ENCODE measurements at regions not wholly inside any gene's neighbourhood (a gene's known extent, or its start where the extent isn't known, plus 50 kb on each side); places are given as distances from the start of the nearest gene placed in this dataset.

DNA sequence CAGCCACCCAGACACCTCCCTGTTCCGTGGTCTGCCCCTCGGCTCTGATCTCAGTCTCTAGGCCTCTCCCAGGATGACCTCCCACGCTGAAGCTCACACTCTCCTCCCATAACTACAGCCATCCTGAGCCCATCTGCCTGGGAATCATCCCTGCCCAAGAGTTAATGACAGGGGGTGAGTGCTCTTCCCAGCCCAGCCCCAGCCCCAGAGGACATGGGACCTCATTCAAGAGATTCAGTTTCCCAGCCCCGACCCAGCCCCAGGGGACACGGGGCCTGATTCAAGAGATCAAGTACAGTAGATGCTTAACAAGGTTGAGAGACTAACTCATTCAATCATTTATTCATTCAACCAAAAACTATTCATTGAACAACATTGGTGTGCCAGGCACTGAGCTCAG is 272.0 kb downstream of the XXYLT1 start:
- Histone ChIP-seq H4K20me1 (ENCODE audit: low read depth) (no peaks in the 10 kb centered on the region), H3K27me3 (no peaks in the 10 kb centered on the region), H3K4me1 (no peaks in the 10 kb centered on the region), H2AFZ (replicated peaks) (no peak overlapping the region), H3K27ac (no peak overlapping the region), H3K9me3 (ENCODE audit: low read depth) (no peaks in the 10 kb centered on the region), H3K36me3 (no peaks in the 10 kb centered on the region), H3K9ac (no peak overlapping the region), H3K4me2 (no peak overlapping the region), H3F3A (ENCODE audit: low read depth) (no peaks in the 10 kb centered on the region), H3K4me3 (no peak overlapping the region), H3K79me2 (ENCODE audit: low read depth) (no peaks in the 10 kb centered on the region)
- Mint-ChIP-seq H3K27ac (peak overlapping the region; percentile 31), H3K4me3 (no peak overlapping the region), H3K9me3 (peaks cover 2% of the 10 kb centered on the region), H3K27me3 (ENCODE audit: insufficient read depth, low read depth) (peaks cover 13% of the 10 kb centered on the region), H3K4me1 (peaks cover 28% of the 10 kb centered on the region), H3K36me3 (no peaks in the 10 kb centered on the region)
- DNase-seq (ENCODE audit: low spot score) = no peak
- TF ChIP-seq EZH2 (IDR thresholded peaks at IDR 0.05) (no peak), EZH2phosphoT487 (IDR thresholded peaks at IDR 0.05) (no peak)
- TF ChIP-seq, protein P1, sequence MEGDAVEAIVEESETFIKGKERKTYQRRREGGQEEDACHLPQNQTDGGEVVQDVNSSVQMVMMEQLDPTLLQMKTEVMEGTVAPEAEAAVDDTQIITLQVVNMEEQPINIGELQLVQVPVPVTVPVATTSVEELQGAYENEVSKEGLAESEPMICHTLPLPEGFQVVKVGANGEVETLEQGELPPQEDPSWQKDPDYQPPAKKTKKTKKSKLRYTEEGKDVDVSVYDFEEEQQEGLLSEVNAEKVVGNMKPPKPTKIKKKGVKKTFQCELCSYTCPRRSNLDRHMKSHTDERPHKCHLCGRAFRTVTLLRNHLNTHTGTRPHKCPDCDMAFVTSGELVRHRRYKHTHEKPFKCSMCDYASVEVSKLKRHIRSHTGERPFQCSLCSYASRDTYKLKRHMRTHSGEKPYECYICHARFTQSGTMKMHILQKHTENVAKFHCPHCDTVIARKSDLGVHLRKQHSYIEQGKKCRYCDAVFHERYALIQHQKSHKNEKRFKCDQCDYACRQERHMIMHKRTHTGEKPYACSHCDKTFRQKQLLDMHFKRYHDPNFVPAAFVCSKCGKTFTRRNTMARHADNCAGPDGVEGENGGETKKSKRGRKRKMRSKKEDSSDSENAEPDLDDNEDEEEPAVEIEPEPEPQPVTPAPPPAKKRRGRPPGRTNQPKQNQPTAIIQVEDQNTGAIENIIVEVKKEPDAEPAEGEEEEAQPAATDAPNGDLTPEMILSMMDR (IDR thresholded peaks at IDR 0.05) = no peak

- H3K36me3 Mint-ChIP-seq = no peaks in the 10 kb centered on the region
- H3K27me3 ChIP-seq = no peaks in the 10 kb centered on the region
- H3K27ac ChIP-seq = no peak overlapping the region
- no peak overlapping the region for H3K27ac Mint-ChIP-seq
- no peak overlapping the region for H3K4me2 ChIP-seq
- no peak overlapping the region for H3K9ac ChIP-seq
- TF ChIP-seq, protein P1 (IDR thresholded peaks at IDR 0.05) = no peak
- H3K27me3 Mint-ChIP-seq (ENCODE audit: insufficient read depth, low read depth) = peaks cover 14% of the 10 kb centered on the region
- no peaks in the 10 kb centered on the region for H3K36me3 ChIP-seq
- H3K4me1 Mint-ChIP-seq = peaks cover 28% of the 10 kb centered on the region
- H3K79me2 ChIP-seq (ENCODE audit: low read depth) = no peaks in the 10 kb centered on the region
- H3F3A ChIP-seq (ENCODE audit: low read depth) = no peaks in the 10 kb centered on the region
- no peak for DNase-seq (ENCODE audit: low spot score)
- H3K4me3 ChIP-seq = no peak overlapping the region
- H2AFZ ChIP-seq (replicated peaks) = no peak overlapping the region
- no peaks in the 10 kb centered on the region for H4K20me1 ChIP-seq (ENCODE audit: low read depth)
- H3K9me3 Mint-ChIP-seq = peaks cover 2% of the 10 kb centered on the region
- no peaks in the 10 kb centered on the region for H3K4me1 ChIP-seq
- H3K9me3 ChIP-seq (ENCODE audit: low read depth) = no peaks in the 10 kb centered on the region
- no peak overlapping the region for H3K4me3 Mint-ChIP-seq
These were observed 271.5 kb downstream of the XXYLT1 start for GRCh38 chr3:194999491-194999890.

DNA sequence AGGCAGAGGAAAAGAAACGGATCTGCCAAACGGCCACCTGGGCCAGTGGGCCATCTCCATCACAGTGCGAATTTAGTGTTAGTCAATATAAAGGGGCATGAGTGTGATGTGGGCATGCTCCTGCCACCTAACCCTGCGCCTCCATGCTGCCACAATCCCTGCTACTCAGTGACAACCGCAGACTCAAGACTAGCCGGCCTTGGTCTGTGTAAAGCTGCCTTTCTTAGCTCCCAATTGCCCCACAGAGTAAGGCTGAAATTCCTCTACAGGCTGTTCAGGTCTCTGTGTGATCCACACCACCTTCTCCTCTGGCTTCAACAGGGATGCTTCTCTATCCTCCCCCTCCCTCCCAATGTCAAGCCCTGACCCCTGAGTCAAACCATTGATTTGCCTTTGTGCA is 269.7 kb downstream of the XXYLT1 start:
- H3K36me3 ChIP-seq = no peaks in the 10 kb centered on the region
- no peaks in the 10 kb centered on the region for H3K9me3 ChIP-seq (ENCODE audit: low read depth)
- peaks cover 2% of the 10 kb centered on the region for H3K9me3 Mint-ChIP-seq
- no peaks in the 10 kb centered on the region for H4K20me1 ChIP-seq (ENCODE audit: low read depth)
- TF ChIP-seq EZH2phosphoT487 (IDR thresholded peaks at IDR 0.05) (no peak), EZH2 (IDR thresholded peaks at IDR 0.05) (no peak)
- TF ChIP-seq, protein P1 (IDR thresholded peaks at IDR 0.05) = no peak
- H3K27ac ChIP-seq = no peak overlapping the region
- no peak overlapping the region for H3K4me2 ChIP-seq
- H3K27me3 Mint-ChIP-seq (ENCODE audit: insufficient read depth, low read depth) = peaks cover 11% of the 10 kb centered on the region
- no peak overlapping the region for H3K9ac ChIP-seq
- H3K36me3 Mint-ChIP-seq = no peaks in the 10 kb centered on the region
- no peak for DNase-seq (ENCODE audit: low spot score)
- no peaks in the 10 kb centered on the region for H3K27me3 ChIP-seq
- H3K4me1 Mint-ChIP-seq = peaks cover 18% of the 10 kb centered on the region
- no peak overlapping the region for H3K27ac Mint-ChIP-seq
- H3K4me1 ChIP-seq = no peaks in the 10 kb centered on the region
- no peaks in the 10 kb centered on the region for H3K79me2 ChIP-seq (ENCODE audit: low read depth)
- no peak overlapping the region for H3K4me3 Mint-ChIP-seq
- H3F3A ChIP-seq (ENCODE audit: low read depth) = no peaks in the 10 kb centered on the region
- no peak overlapping the region for H2AFZ ChIP-seq (replicated peaks)
- H3K4me3 ChIP-seq = no peak overlapping the region
